NOMO-1 treated with dmso at 0.1 percent for 144 hours (cell line): ENCODE measurements at regions not wholly inside any gene's neighbourhood (a gene's known extent, or its start where the extent isn't known, plus 50 kb on each side); places are given as distances from the start of the nearest gene placed in this dataset.
"Not testable (repeated sequence)": the region's sequence is repeated elsewhere in the genome, so short reads cannot be mapped to it uniquely, and the experiment has no call there.

Experiments used
- DNase-seq: peaks from one replicate; lab custom pipeline; 2025; ENCODE audit not compliant: unreplicated experiment; lab: John Stamatoyannopoulos, UW

DNA sequence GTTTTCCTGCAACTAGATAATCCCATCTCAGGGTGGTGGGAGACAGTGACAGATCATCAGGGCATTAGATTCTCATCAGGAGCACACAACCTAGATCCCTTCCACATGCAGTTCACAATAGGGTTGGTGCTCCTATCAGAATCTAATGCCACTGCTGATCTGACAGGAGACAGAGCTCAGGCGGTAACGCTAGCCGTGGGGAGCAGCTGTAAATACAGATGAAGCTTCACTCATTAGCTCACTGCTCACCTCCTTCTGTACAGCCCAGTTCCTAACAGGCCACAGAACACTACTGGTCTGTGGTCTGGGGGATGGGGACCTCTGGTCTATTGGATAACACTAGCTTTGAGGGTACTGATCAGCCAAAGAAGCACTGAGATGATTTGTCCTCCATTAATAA is 66.6 kb upstream of the ZNF195 start:
- not testable (repeated sequence) for DNase-seq

DNA sequence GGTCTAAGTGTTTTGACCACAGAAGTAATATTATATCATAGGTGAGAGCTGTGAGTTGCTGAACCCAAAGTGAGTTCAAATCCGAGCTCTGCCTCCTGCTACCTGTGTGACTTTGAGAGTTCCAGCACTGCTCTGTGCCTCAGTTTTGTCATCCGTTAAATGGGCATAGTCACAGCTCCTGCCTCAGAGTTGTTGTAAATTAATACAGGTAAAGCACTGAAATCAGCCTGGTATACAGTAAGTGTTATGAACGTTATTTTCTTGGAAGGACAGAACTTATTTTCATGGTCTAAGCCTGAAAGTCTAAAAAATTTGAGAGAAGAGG is 65.4 kb upstream of the ZNF195 start:
- not testable (repeated sequence) for DNase-seq

DNA sequence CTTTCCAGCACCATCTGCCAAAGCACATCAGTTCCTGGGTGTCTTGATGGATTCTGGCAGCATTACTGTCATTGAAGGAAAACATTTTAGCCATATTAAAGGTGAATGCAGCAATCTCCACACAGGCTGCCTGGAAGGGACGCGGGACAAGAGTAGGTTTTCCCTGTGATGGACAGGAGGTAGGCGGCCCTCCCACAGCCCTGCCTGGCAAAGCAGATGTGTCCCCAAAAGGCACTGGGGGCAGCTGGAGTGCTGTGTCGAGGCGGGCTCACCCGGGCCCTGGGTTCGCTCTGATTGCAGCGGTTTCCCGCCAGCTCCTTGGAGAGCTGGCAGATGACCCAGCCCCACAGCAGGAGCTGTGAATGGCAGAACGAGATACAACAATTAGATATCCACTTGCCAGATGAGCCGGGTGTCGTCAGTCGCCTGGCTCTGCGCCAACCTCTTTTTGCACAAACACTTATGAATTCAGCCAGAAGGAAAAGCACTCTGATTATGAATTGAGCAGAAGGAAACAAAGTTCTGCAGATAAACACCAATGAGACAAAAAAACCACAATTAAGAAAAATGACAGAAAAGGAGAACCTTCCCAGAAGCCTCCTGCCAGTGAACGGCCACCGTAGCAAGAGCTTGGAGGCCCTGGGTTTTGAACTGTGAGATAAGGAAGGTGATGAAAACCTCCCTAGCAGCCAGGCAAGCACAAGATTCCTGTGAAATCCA is 64.9 kb upstream of the ZNF195 start:
- not testable (repeated sequence) for DNase-seq

DNA sequence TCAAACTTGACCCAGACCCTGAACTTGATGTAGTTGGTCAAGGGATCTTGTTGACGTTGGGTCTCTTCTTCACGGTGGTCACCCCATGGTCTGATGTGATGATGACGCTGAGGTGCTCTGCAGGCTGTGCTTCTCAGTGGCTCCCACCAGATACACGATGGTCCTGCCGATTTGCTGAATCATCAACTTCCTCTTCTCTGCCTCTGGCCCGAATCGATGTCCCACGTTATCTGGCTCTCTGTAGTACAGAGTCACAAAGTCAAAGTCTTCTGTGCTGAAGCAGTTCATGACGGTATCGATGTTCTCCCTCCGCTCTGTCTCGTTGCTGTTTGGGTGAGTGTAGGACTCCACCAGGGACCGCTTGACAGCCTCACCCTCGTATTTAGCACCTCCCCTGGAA is 58.5 kb upstream of the ZNF195 start:
- DNase-seq: not testable (repeated sequence)

DNA sequence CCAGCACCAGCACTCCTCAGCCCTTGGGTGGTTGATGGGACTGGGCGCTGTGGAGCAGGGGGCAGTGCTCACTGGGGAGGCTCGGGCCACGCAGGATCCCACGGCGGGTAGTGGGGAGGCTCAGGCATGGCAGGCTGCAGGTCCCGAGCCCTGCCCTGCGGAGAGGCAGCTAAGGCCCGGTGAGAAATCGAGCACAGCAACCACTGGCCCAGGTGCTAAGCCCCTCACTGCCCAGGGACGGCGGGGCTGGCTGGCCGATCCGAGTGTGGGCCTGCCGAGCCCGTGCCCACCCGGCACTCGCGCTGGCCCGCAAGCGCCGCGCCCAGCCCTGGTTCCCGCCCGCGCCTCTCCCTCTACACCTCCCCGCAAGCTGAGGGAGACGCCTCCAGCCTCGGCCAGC is 56.0 kb upstream of the ZNF195 start:
- DNase-seq: no peak

DNA sequence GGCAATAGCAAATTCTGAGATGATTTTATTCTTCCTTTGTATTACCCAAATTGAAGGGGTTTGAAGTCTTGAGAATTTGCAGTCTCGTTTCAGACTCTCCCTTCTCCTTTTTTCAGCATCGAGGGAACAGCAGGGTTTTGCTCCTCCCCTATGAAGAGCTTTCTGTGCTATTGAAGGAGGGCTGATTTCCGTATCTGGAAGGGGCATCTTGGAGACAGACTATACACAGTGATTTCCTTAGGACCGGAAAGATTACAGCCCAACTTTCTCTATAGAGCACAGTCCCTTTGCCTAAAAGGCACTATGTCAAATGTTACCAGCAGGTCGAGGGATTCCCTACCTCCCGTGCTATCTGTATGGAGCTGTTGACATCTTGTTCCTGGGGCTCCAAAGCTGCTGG is 50.2 kb upstream of the ZNF195 start:
- not testable (repeated sequence) for DNase-seq
